NT2/D1 (cell line): ENCODE measurements at regions not wholly inside any gene's neighbourhood (a gene's known extent, or its start where the extent isn't known, plus 50 kb on each side); places are given as distances from the start of the nearest gene placed in this dataset.

Source experiments
- SUZ12 ChIP-seq: IDR thresholded peaks from 2 replicates; pipeline ENCODE4 v1.6.1; 2011; ENCODE audit not compliant: insufficient read length, insufficient read depth; ENCODE audit errors: extremely low read depth
- YY1 ChIP-seq: IDR thresholded peaks from 2 replicates; pipeline ENCODE4 v1.6.1; 2011; ENCODE audit not compliant: insufficient read length, insufficient read depth

GRCh38 chr22:44606126-44606525 lies 95.9 kb upstream of the PRR5 start:
- no peak for TF ChIP-seq SUZ12
- no peak for TF ChIP-seq YY1
